ENCODE measurements at regions not wholly inside any gene's neighbourhood (a gene's known extent, or its start where the extent isn't known, plus 50 kb on each side); places are given as distances from the start of the nearest gene placed in this dataset.

DNA sequence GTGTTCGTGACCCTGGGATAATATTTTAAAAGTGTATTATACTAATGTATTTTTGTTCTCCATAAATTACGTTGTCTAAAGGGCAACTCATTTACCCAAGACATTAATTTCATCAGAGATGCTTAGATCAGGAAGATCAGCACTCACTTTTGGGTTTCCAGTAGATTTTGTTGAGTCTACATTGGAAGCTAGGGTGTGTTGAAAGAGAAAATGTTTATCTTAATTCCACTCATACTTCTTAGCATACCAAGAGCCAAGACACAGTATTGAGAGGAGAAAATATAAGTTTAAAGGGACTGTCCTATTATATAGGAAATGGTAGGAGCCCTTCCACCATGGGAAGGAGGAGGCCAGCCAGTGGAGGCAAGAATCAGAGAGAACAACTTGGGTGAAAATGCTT, 412.9 kb upstream of the RGMA start:
- 9% methylated on average over 2 of the region's 2 CpGs for WGBS (ENCODE audit: low lambda C conversion rate)
- Histone ChIP-seq H3K79me2 (ENCODE audit: insufficient read depth) (no peaks in the 10 kb centered on the region), H3K9me2 (no peaks in the 10 kb centered on the region), H2AFZ (ENCODE audit: low read depth) (no peak overlapping the region), H3K27me3 (ENCODE audit: insufficient read depth) (no peaks in the 10 kb centered on the region), H3K27ac (ENCODE audit: low read depth in 2 of 2, low read length in 1 of 2) (no peak overlapping the region), H3K9ac (no peak overlapping the region), H3K4me1 (ENCODE audit: control insufficient read depth in 1 of 2, insufficient read depth in 2 of 2, low read depth in 1 of 2, low read length in 1 of 2) (no peaks in the 10 kb centered on the region; a peak in 1 of 4 replicates), H4K20me1 (ENCODE audit: insufficient read depth) (no peaks in the 10 kb centered on the region), H3K36me3 (replicated peaks in 1 of 2; ENCODE audit: control insufficient read depth in 1 of 2, insufficient read depth in 2 of 2, low read length in 1 of 2) (no peaks in the 10 kb centered on the region), H3K4me2 (no peak overlapping the region), H3K9me3 (no peaks in the 10 kb centered on the region), H3K4me3 (ENCODE audit: low read depth in 2 of 2, low read length in 1 of 2) (no peak overlapping the region), H3F3A (replicated peaks; ENCODE audit: insufficient read depth) (no peaks in the 10 kb centered on the region)
- ChIA-PET CTCF (no interaction called here), POLR2A (no interaction called here)
- TF ChIP-seq RCOR1 (IDR thresholded peaks at IDR 0.05; ENCODE audit: low read length) (no peak), EP300 (IDR thresholded peaks at IDR 0.05; ENCODE audit: borderline replicate concordance in 1 of 2, low read depth in 1 of 2, low read length in 1 of 2) (no peak)
- no peak for DNase-seq

DNA sequence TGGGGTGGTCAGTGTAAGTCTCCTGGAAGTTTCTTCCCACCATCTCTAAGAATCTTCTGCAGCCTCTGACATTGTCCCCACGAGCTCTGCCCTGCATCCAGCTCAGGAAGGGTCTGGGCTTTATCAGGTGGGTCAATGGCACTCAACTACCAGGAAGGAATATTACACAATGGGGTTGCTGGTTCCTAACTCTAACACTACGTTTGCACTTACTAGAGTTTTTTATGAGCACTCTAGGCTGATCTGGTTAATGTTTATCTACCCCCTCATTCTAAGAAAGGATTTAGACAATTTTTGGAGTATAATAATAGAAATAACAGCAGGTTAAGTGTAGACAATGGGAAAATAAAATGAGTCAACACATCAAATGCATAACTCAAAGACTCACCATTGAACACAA, 411.1 kb upstream of the RGMA start:
- no peaks in the 10 kb centered on the region for H3K79me2 ChIP-seq (ENCODE audit: insufficient read depth)
- H3K4me1 ChIP-seq (ENCODE audit: control insufficient read depth in 1 of 2, insufficient read depth in 2 of 2, low read depth in 1 of 2, low read length in 1 of 2), result peaks cover 0 to 2% of the 10 kb centered on the region in 2 experiments; a peak in 1 of 4 replicates
- no peaks in the 10 kb centered on the region for H3F3A ChIP-seq (replicated peaks; ENCODE audit: insufficient read depth)
- H2AFZ ChIP-seq (ENCODE audit: low read depth), result no peak overlapping the region
- H4K20me1 ChIP-seq (ENCODE audit: insufficient read depth), result no peaks in the 10 kb centered on the region
- no peak overlapping the region for H3K4me2 ChIP-seq
- no peaks in the 10 kb centered on the region for H3K9me2 ChIP-seq
- no peaks in the 10 kb centered on the region for H3K27me3 ChIP-seq (ENCODE audit: insufficient read depth)
- 3% methylated on average over 2 of the region's 2 CpGs for WGBS (ENCODE audit: low lambda C conversion rate)
- H3K9me3 ChIP-seq, result no peaks in the 10 kb centered on the region
- no peak overlapping the region for H3K4me3 ChIP-seq (ENCODE audit: low read depth in 2 of 2, low read length in 1 of 2)
- ChIA-PET POLR2A (no interaction called here), CTCF (no interaction called here)
- no peak overlapping the region for H3K27ac ChIP-seq (ENCODE audit: low read depth in 2 of 2, low read length in 1 of 2)
- DNase-seq, result no peak
- TF ChIP-seq EP300 (IDR thresholded peaks at IDR 0.05; ENCODE audit: borderline replicate concordance in 1 of 2, low read depth in 1 of 2, low read length in 1 of 2) (no peak), NFIC (IDR thresholded peaks at IDR 0.05; ENCODE audit: borderline replicate concordance) (no peak), FOXJ3 (CRISPR knock-in tag; IDR thresholded peaks at IDR 0.05) (no peak), FOSL2 (IDR thresholded peaks at IDR 0.05; ENCODE audit: borderline replicate concordance, low read depth) (no peak), NRF1 (IDR thresholded peaks at IDR 0.05; ENCODE audit: low read depth, low read length) (no peak), MXI1 (IDR thresholded peaks at IDR 0.05; ENCODE audit: low read depth, low read length) (no peak), RXRA (IDR thresholded peaks at IDR 0.05; ENCODE audit: borderline replicate concordance, low read depth) (no peak), SIN3A (IDR thresholded peaks at IDR 0.05; ENCODE audit: borderline replicate concordance, low read depth, low read length) (no peak), GABPA (IDR thresholded peaks at IDR 0.05; ENCODE audit: low read depth) (no peak)
- TF ChIP-seq, protein P1, sequence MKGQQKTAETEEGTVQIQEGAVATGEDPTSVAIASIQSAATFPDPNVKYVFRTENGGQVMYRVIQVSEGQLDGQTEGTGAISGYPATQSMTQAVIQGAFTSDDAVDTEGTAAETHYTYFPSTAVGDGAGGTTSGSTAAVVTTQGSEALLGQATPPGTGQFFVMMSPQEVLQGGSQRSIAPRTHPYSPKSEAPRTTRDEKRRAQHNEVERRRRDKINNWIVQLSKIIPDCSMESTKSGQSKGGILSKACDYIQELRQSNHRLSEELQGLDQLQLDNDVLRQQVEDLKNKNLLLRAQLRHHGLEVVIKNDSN (IDR thresholded peaks at IDR 0.05; ENCODE audit: borderline replicate concordance, low read depth), result no peak
- H3K9ac ChIP-seq, result no peak overlapping the region
- H3K36me3 ChIP-seq (replicated peaks in 1 of 2; ENCODE audit: control insufficient read depth in 1 of 2, insufficient read depth in 2 of 2, low read length in 1 of 2), result no peaks in the 10 kb centered on the region

DNA sequence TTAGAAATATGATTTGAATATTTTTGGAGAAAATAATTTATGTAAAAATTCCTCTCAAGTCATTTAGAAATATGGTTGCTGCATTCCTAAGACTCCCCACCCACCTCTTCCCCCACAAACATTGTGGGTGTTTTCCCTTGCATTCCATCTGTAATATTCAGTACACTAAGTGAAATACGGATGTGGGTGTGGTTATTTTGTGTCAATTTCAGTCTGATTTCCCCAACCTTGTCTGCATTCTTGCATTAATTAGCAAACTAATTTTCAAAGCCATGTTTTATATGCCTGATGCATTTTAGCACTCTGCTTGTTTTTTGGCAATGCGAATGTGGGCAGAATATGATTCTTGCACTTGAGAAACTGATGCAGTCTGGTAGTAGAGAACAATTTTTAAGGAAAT, 408.3 kb upstream of the RGMA start:
- H3K79me2 ChIP-seq (ENCODE audit: insufficient read depth), result no peaks in the 10 kb centered on the region
- no peak overlapping the region for H3K9ac ChIP-seq
- H3K9me3 ChIP-seq, result no peaks in the 10 kb centered on the region
- H4K20me1 ChIP-seq (ENCODE audit: insufficient read depth), result no peaks in the 10 kb centered on the region
- 16% methylated on average over 2 of the region's 2 CpGs for WGBS (ENCODE audit: low lambda C conversion rate)
- H2AFZ ChIP-seq (ENCODE audit: low read depth), result no peak overlapping the region
- no peaks in the 10 kb centered on the region for H3K27me3 ChIP-seq (ENCODE audit: insufficient read depth)
- H3K4me3 ChIP-seq (ENCODE audit: low read depth in 2 of 2, low read length in 1 of 2), result no peak overlapping the region
- ChIA-PET CTCF (no interaction called here), POLR2A (no interaction called here)
- no peaks in the 10 kb centered on the region for H3F3A ChIP-seq (replicated peaks; ENCODE audit: insufficient read depth)
- peaks cover 0 to 2% of the 10 kb centered on the region in 2 experiments; a peak in 1 of 4 replicates for H3K4me1 ChIP-seq (ENCODE audit: control insufficient read depth in 1 of 2, insufficient read depth in 2 of 2, low read depth in 1 of 2, low read length in 1 of 2)
- no peaks in the 10 kb centered on the region for H3K9me2 ChIP-seq
- H3K27ac ChIP-seq (ENCODE audit: low read depth in 2 of 2, low read length in 1 of 2), result no peak overlapping the region
- no peaks in the 10 kb centered on the region for H3K36me3 ChIP-seq (replicated peaks in 1 of 2; ENCODE audit: control insufficient read depth in 1 of 2, insufficient read depth in 2 of 2, low read length in 1 of 2)
- no peak overlapping the region for H3K4me2 ChIP-seq
- no peak for DNase-seq
- TF ChIP-seq FOXM1 (IDR thresholded peaks at IDR 0.05; ENCODE audit: low read depth), result no peak
- TF ChIP-seq, protein P2, sequence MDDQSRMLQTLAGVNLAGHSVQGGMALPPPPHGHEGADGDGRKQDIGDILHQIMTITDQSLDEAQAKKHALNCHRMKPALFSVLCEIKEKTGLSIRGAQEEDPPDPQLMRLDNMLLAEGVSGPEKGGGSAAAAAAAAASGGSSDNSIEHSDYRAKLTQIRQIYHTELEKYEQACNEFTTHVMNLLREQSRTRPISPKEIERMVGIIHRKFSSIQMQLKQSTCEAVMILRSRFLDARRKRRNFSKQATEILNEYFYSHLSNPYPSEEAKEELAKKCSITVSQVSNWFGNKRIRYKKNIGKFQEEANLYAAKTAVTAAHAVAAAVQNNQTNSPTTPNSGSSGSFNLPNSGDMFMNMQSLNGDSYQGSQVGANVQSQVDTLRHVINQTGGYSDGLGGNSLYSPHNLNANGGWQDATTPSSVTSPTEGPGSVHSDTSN (IDR thresholded peaks at IDR 0.05), result no peak
- TF ChIP-seq GABPA (IDR thresholded peaks at IDR 0.05; ENCODE audit: low read depth), result no peak
- no peak for TF ChIP-seq TAF1 (IDR thresholded peaks at IDR 0.05; ENCODE audit: borderline replicate concordance, low read depth, low read length)
- TF ChIP-seq, protein P3, sequence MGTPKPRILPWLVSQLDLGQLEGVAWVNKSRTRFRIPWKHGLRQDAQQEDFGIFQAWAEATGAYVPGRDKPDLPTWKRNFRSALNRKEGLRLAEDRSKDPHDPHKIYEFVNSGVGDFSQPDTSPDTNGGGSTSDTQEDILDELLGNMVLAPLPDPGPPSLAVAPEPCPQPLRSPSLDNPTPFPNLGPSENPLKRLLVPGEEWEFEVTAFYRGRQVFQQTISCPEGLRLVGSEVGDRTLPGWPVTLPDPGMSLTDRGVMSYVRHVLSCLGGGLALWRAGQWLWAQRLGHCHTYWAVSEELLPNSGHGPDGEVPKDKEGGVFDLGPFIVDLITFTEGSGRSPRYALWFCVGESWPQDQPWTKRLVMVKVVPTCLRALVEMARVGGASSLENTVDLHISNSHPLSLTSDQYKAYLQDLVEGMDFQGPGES (IDR thresholded peaks at IDR 0.05; ENCODE audit: low read depth, low read length), result no peak
- no peak for TF ChIP-seq TEAD4 (IDR thresholded peaks at IDR 0.05; ENCODE audit: borderline replicate concordance, insufficient read depth)
- TF ChIP-seq, protein P4, sequence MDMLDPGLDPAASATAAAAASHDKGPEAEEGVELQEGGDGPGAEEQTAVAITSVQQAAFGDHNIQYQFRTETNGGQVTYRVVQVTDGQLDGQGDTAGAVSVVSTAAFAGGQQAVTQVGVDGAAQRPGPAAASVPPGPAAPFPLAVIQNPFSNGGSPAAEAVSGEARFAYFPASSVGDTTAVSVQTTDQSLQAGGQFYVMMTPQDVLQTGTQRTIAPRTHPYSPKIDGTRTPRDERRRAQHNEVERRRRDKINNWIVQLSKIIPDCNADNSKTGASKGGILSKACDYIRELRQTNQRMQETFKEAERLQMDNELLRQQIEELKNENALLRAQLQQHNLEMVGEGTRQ (IDR thresholded peaks at IDR 0.05; ENCODE audit: borderline replicate concordance, low read depth, low read length), result no peak
- no peak for TF ChIP-seq NRF1 (IDR thresholded peaks at IDR 0.05; ENCODE audit: low read depth, low read length)
- TF ChIP-seq, protein P5, sequence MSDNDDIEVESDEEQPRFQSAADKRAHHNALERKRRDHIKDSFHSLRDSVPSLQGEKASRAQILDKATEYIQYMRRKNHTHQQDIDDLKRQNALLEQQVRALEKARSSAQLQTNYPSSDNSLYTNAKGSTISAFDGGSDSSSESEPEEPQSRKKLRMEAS (IDR thresholded peaks at IDR 0.05; ENCODE audit: low read depth), result no peak
- TF ChIP-seq RCOR1 (IDR thresholded peaks at IDR 0.05; ENCODE audit: low read length), result no peak
- TF ChIP-seq RFX5 (IDR thresholded peaks at IDR 0.05; ENCODE audit: low read length), result no peak

Data from SK-N-SH (cell line).